Neuronal stem cell (in vitro differentiated cells): ENCODE measurements at regions not wholly inside any gene's neighbourhood (a gene's known extent, or its start where the extent isn't known, plus 50 kb on each side); places are given as distances from the start of the nearest gene placed in this dataset.

Source experiments
- DNase-seq: peaks from one replicate; pipeline ENCODE4 v3.0.0-alpha.2; 2013; ENCODE audit warnings: low spot score
- H2AFZ ChIP-seq: one replicate; pipeline ENCODE4 v1.6.1; 2013; ENCODE audit warnings: mild to moderate bottlenecking, low read length, inconsistent platforms
- H2AK5ac ChIP-seq: 2 replicates; pipeline ENCODE4 v1.6.1; 2013; ENCODE audit warnings: low read depth, mild to moderate bottlenecking, inconsistent platforms, low read length, moderate library complexity, mixed read lengths
- H2BK120ac ChIP-seq: 2 replicates; pipeline ENCODE4 v1.6.1; 2013; ENCODE audit warnings: low read depth, mild to moderate bottlenecking, inconsistent platforms, low read length, moderate library complexity, mixed read lengths
- H2BK12ac ChIP-seq: one replicate; pipeline ENCODE4 v1.6.1; 2013; ENCODE audit warnings: low read length, inconsistent platforms
- H2BK15ac ChIP-seq: 2 replicates; pipeline ENCODE4 v1.6.1; 2013; ENCODE audit warnings: mild to moderate bottlenecking, low read length, inconsistent platforms, mixed read lengths
- H2BK5ac ChIP-seq: one replicate; pipeline ENCODE4 v1.6.1; 2013; ENCODE audit warnings: inconsistent platforms, mild to moderate bottlenecking, low read length, moderate library complexity
- H3K14ac ChIP-seq: one replicate; pipeline ENCODE4 v1.6.1; 2013; ENCODE audit warnings: low read length, inconsistent platforms
- H3K18ac ChIP-seq: 2 replicates; pipeline ENCODE4 v1.6.1; 2013; ENCODE audit warnings: low read length, inconsistent platforms
- H3K23ac ChIP-seq: 2 replicates; pipeline ENCODE4 v1.6.1; 2013; ENCODE audit warnings: low read depth, mild to moderate bottlenecking, mixed read lengths, low read length, inconsistent platforms; ENCODE audit not compliant: poor library complexity
- H3K27ac ChIP-seq: replicated peaks from 3 replicates; pipeline ENCODE4 v1.5.1; 2013; ENCODE audit warnings: low read length, inconsistent platforms
- H3K27me3 ChIP-seq, 3 experiments: 2 replicates each; pipeline ENCODE4 v1.6.1; 2013; ENCODE audit warnings: low read length in 3 of 3, mild to moderate bottlenecking in 2 of 3, inconsistent platforms in 1 of 3, low read depth in 1 of 3, mixed read lengths in 1 of 3, moderate library complexity in 1 of 3; ENCODE audit not compliant: control insufficient read depth in 3 of 3, insufficient read depth in 3 of 3
- H3K36me3 ChIP-seq, 2 donors: replicated peaks in 1 of 2; 2 replicates each; pipeline ENCODE4 v1.6.1; 2013; ENCODE audit warnings: low read length in 2 of 2; ENCODE audit not compliant: control insufficient read depth in 2 of 2, insufficient read depth in 2 of 2
- H3K4ac ChIP-seq: 2 replicates; pipeline ENCODE4 v1.6.1; 2013; ENCODE audit warnings: inconsistent platforms, mild to moderate bottlenecking, low read length, moderate library complexity
- H3K4me1 ChIP-seq, 2 donors: 1 replicate in 1 of 2; 2 replicates in 1 of 2; pipeline ENCODE4 v1.6.1; 2013; ENCODE audit warnings: low read length in 2 of 2, low read depth in 1 of 2; ENCODE audit not compliant: control insufficient read depth in 2 of 2, insufficient read depth in 1 of 2
- H3K4me2 ChIP-seq: one replicate; pipeline ENCODE4 v1.6.1; 2013; ENCODE audit warnings: mild to moderate bottlenecking, low read length, inconsistent platforms; ENCODE audit not compliant: insufficient read depth, poor library complexity, severe bottlenecking
- H3K4me3 ChIP-seq, 2 donors: 2 replicates each; pipeline ENCODE4 v1.5.1; 2013; ENCODE audit warnings: low read length in 2 of 2, mild to moderate bottlenecking in 2 of 2, inconsistent platforms in 1 of 2, moderate library complexity in 1 of 2
- H3K79me1 ChIP-seq: one replicate; pipeline ENCODE4 v1.6.1; 2013; ENCODE audit warnings: low read depth, mild to moderate bottlenecking, inconsistent platforms, low read length, moderate library complexity
- H3K9ac ChIP-seq: one replicate; pipeline ENCODE4 v1.6.1; 2013; ENCODE audit warnings: mild to moderate bottlenecking, low read depth, low read length, inconsistent platforms; ENCODE audit not compliant: poor library complexity
- H3K9me3 ChIP-seq, 2 donors: replicated peaks in 1 of 2; 2 replicates each; pipeline versions ENCODE3 to v1.6.1; 2013; ENCODE audit warnings: low read length in 2 of 2, mild to moderate bottlenecking in 2 of 2, inconsistent platforms in 1 of 2, low read depth in 1 of 2, mixed read lengths in 1 of 2, moderate library complexity in 1 of 2; ENCODE audit not compliant: control insufficient read depth in 2 of 2, insufficient read depth in 1 of 2
- H4K8ac ChIP-seq: one replicate; pipeline ENCODE4 v1.6.1; 2013; ENCODE audit warnings: low read depth, mild to moderate bottlenecking, inconsistent platforms, low read length, moderate library complexity
- H4K91ac ChIP-seq: one replicate; pipeline ENCODE4 v1.6.1; 2013; ENCODE audit warnings: low read length, low read depth, mild to moderate bottlenecking, inconsistent platforms; ENCODE audit not compliant: poor library complexity
- whole genome bisulfite sequencing, 2 donors: extraction: QIAGEN DNeasy Blood & Tissue Kit; methylation state at CpG; one replicate each; pipeline ENCODE4 v1.1.7; 2013; ENCODE audit warnings: missing lambda C conversion rate in 2 of 2, mixed read lengths in 1 of 2; ENCODE audit not compliant: insufficient read length in 2 of 2, insufficient replicate concordance in 1 of 2; ENCODE audit errors: extremely low coverage in 2 of 2; 5-methylcytosine and 5-hydroxymethylcytosine counted together

- Histone ChIP-seq H2BK5ac (no peak overlapping the region), H2AK5ac (no peak overlapping the region), H3K18ac (no peak overlapping the region), H3K9me3 (peaks cover 0 to 4% of the 10 kb centered on the region in 2 donors), H3K4me1 (no peaks in the 10 kb centered on the region), H3K79me1 (no peaks in the 10 kb centered on the region), H2BK15ac (no peak overlapping the region), H2BK120ac (no peak overlapping the region), H2BK12ac (no peak overlapping the region), H3K14ac (no peak overlapping the region), H3K36me3 (no peaks in the 10 kb centered on the region), H2AFZ (no peak overlapping the region), H3K27me3 (no peaks in the 10 kb centered on the region), H3K9ac (no peak overlapping the region), H3K23ac (no peak overlapping the region), H4K8ac (no peak overlapping the region), H3K4ac (no peak overlapping the region), H3K27ac (no peak overlapping the region), H4K91ac (no peak overlapping the region), H3K4me2 (no peak overlapping the region), H3K4me3 (no peak overlapping the region)
- DNase-seq: no peak
- no CpG with 5 or more reads among the region's 7 CpGs for WGBS, 2 donors
Measured at GRCh38 chr7:98553666-98554065, 63.4 kb upstream of the NPTX2 start.

- no peaks in the 10 kb centered on the region for H3K4me1 ChIP-seq
- H4K91ac ChIP-seq: no peak overlapping the region
- no peak overlapping the region for H2BK5ac ChIP-seq
- H3K23ac ChIP-seq: no peak overlapping the region
- no peak overlapping the region for H3K4ac ChIP-seq
- no peak overlapping the region for H3K4me3 ChIP-seq
- no peak overlapping the region for H2BK120ac ChIP-seq
- no peak overlapping the region for H3K4me2 ChIP-seq
- H3K18ac ChIP-seq: no peak overlapping the region
- peaks cover 0 to 6% of the 10 kb centered on the region in 2 donors for H3K9me3 ChIP-seq
- no peak overlapping the region for H3K27ac ChIP-seq
- H2BK15ac ChIP-seq: no peak overlapping the region
- no peaks in the 10 kb centered on the region for H3K36me3 ChIP-seq
- DNase-seq: no peak
- H4K8ac ChIP-seq: no peak overlapping the region
- H3K79me1 ChIP-seq: no peaks in the 10 kb centered on the region
- H2AK5ac ChIP-seq: no peak overlapping the region
- no peak overlapping the region for H2BK12ac ChIP-seq
- H3K27me3 ChIP-seq: no peaks in the 10 kb centered on the region
- no CpG with 5 or more reads among the region's 9 CpGs for WGBS, 2 donors
- no peak overlapping the region for H3K14ac ChIP-seq
- no peak overlapping the region for H3K9ac ChIP-seq
- no peak overlapping the region for H2AFZ ChIP-seq
Measured at GRCh38 chr7:98551611-98552273, 65.3 kb upstream of the NPTX2 start.

- Histone ChIP-seq H3K79me1 (no peaks in the 10 kb centered on the region), H4K91ac (no peak overlapping the region), H3K23ac (no peak overlapping the region), H3K4me2 (no peak overlapping the region), H3K4me1 (no peaks in the 10 kb centered on the region), H3K4ac (no peak overlapping the region), H3K18ac (no peak overlapping the region), H3K27ac (no peak overlapping the region), H3K36me3 (no peaks in the 10 kb centered on the region), H3K4me3 (no peak overlapping the region), H3K9ac (no peak overlapping the region), H2BK15ac (no peak overlapping the region), H2AFZ (no peak overlapping the region), H2BK12ac (no peak overlapping the region), H2BK120ac (no peak overlapping the region), H3K14ac (no peak overlapping the region), H2BK5ac (no peak overlapping the region), H2AK5ac (no peak overlapping the region), H4K8ac (no peak overlapping the region), H3K9me3 (peaks cover 0 to 6% of the 10 kb centered on the region in 2 donors), H3K27me3 (no peaks in the 10 kb centered on the region)
- no peak for DNase-seq
- no CpG with 5 or more reads among the region's 6 CpGs for WGBS, 2 donors
Measured at GRCh38 chr7:98548971-98549370, 68.1 kb upstream of the NPTX2 start.

- H3K27me3 ChIP-seq: no peaks in the 10 kb centered on the region
Measured at GRCh38 chr7:98548370-98548769, 68.7 kb upstream of the NPTX2 start.

More at GRCh38 chr7:98548370-98548769, 68.7 kb upstream of the NPTX2 start:
- no peak overlapping the region for H3K9ac ChIP-seq
- H3K23ac ChIP-seq: no peak overlapping the region
- no peak overlapping the region for H3K4me2 ChIP-seq
- DNase-seq: no peak
- H3K79me1 ChIP-seq: no peaks in the 10 kb centered on the region
- no peak overlapping the region for H3K18ac ChIP-seq
- no peak overlapping the region for H2BK5ac ChIP-seq
- no peak overlapping the region for H2AK5ac ChIP-seq
- no peak overlapping the region for H3K4me3 ChIP-seq
- no peak overlapping the region for H3K27ac ChIP-seq
- no peak overlapping the region for H3K14ac ChIP-seq
- H2BK15ac ChIP-seq: no peak overlapping the region
- H4K91ac ChIP-seq: no peak overlapping the region
- H3K4ac ChIP-seq: no peak overlapping the region
- H3K4me1 ChIP-seq: no peaks in the 10 kb centered on the region
- H3K9me3 ChIP-seq: peaks cover 0 to 6% of the 10 kb centered on the region in 2 donors
- H2AFZ ChIP-seq: no peak overlapping the region
- no CpG with 5 or more reads among the region's 2 CpGs for WGBS, 2 donors
- H2BK120ac ChIP-seq: no peak overlapping the region
- H2BK12ac ChIP-seq: no peak overlapping the region
- H3K36me3 ChIP-seq: no peaks in the 10 kb centered on the region
- H4K8ac ChIP-seq: no peak overlapping the region
